GM21737 (cell line): ENCODE measurements at regions not wholly inside any gene's neighbourhood (a gene's known extent, or its start where the extent isn't known, plus 50 kb on each side); places are given as distances from the start of the nearest gene placed in this dataset.
"Not testable (repeated sequence)": the region's sequence is repeated elsewhere in the genome, so short reads cannot be mapped to it uniquely, and the experiment has no call there.

ENCODE experiments used
- ATAC-seq: cut with Tn5 transposase; IDR thresholded peaks from one replicate; pipeline ENCODE4 v1.9.1; 2021; ENCODE audit warnings: mild to moderate bottlenecking, moderate library complexity; ENCODE audit not compliant: unreplicated experiment

- ATAC-seq = not testable (repeated sequence)
Observed at GRCh38 chr14:105653921-105654320, 127.5 kb downstream of the TMEM121 start.

GRCh38 chr14:105659255-105659654, 132.9 kb downstream of the TMEM121 start:
- not testable (repeated sequence) for ATAC-seq

- no peak for ATAC-seq
Observed at GRCh38 chr14:105659935-105660527, 133.6 kb downstream of the TMEM121 start.

- ATAC-seq = no peak
Observed at GRCh38 chr14:105660816-105661531, 134.6 kb downstream of the TMEM121 start.

- not testable (repeated sequence) for ATAC-seq
Observed at GRCh38 chr14:105662043-105662442, 135.7 kb downstream of the TMEM121 start.

- ATAC-seq = not testable (repeated sequence)
Observed at GRCh38 chr14:105662592-105662991, 136.2 kb downstream of the TMEM121 start.

- not testable (repeated sequence) for ATAC-seq
Observed at GRCh38 chr14:105663323-105663722, 136.9 kb downstream of the TMEM121 start.

GRCh38 chr14:105663818-105664596, 137.6 kb downstream of the TMEM121 start:
- ATAC-seq = not testable (repeated sequence)

- ATAC-seq = no peak
Observed at GRCh38 chr14:105664691-105665090, 138.3 kb downstream of the TMEM121 start.

- no peak for ATAC-seq
Observed at GRCh38 chr14:105665247-105665950, 139.0 kb downstream of the TMEM121 start.

GRCh38 chr14:105665951-105666277, 139.5 kb downstream of the TMEM121 start:
- ATAC-seq = no peak

GRCh38 chr14:105666420-105666819, 140.0 kb downstream of the TMEM121 start:
- no peak for ATAC-seq

- ATAC-seq = not testable (repeated sequence)
Observed at GRCh38 chr14:105666991-105667662, 140.7 kb downstream of the TMEM121 start.

GRCh38 chr14:105667663-105668020, 141.3 kb downstream of the TMEM121 start:
- not testable (repeated sequence) for ATAC-seq

- not testable (repeated sequence) for ATAC-seq
Observed at GRCh38 chr14:105668021-105668420, 141.6 kb downstream of the TMEM121 start.

- ATAC-seq = not testable (repeated sequence)
Observed at GRCh38 chr14:105668471-105669230, 142.3 kb downstream of the TMEM121 start.

GRCh38 chr14:105669231-105669610, 142.8 kb downstream of the TMEM121 start:
- ATAC-seq = not testable (repeated sequence)

- ATAC-seq = not testable (repeated sequence)
Observed at GRCh38 chr14:105669646-105670045, 143.3 kb downstream of the TMEM121 start.

- not testable (repeated sequence) for ATAC-seq
Observed at GRCh38 chr14:105672450-105673200, 146.2 kb downstream of the TMEM121 start.
